OCI-LY1 (cell line): ENCODE measurements at regions not wholly inside any gene's neighbourhood (a gene's known extent, or its start where the extent isn't known, plus 50 kb on each side); places are given as distances from the start of the nearest gene placed in this dataset.

Experiments
- CTCF ChIP-seq: fragments of 200-600 bp; sonication (generic), shearing (Covaris generic); IDR thresholded peaks from 2 replicates; pipeline ENCODE4 v1.5.1; 2017; ENCODE audit warnings: mild to moderate bottlenecking, antibody characterized with exemption, low read length, moderate library complexity, mixed read lengths
- EZH2 ChIP-seq: fragments of 200-600 bp; sonication (generic), shearing (Covaris generic); IDR thresholded peaks from 2 replicates; pipeline ENCODE4 v1.8.0; 2017; ENCODE audit warnings: borderline replicate concordance, mixed run types, mild to moderate bottlenecking, antibody characterized with exemption, low read length, moderate library complexity, mixed read lengths

GRCh38 chr2:146944601-146945000 is 900.2 kb upstream of the ACVR2A start:
- TF ChIP-seq CTCF (no peak), EZH2 (no peak)
